Colon (tissue), 2 donors: ENCODE measurements at regions not wholly inside any gene's neighbourhood (a gene's known extent, or its start where the extent isn't known, plus 50 kb on each side); places are given as distances from the start of the nearest gene placed in this dataset.

Experiments used
- FAIRE-seq: peaks from 2 replicates; lab custom pipeline; 2012; peaks lifted over from hg19 to GRCh38; lab: Jason Lieb, UNC
- donor health status: control.
- donor health status: control.

GRCh38 chr12:77777274-77777673, 53.4 kb upstream of the NAV3 start:
- no peak for FAIRE-seq

GRCh38 chr12:77774761-77775160, 55.9 kb upstream of the NAV3 start:
- FAIRE-seq, result no peak

GRCh38 chr12:77772676-77773298, 57.9 kb upstream of the NAV3 start:
- no peak for FAIRE-seq

GRCh38 chr12:77768558-77768957, 62.1 kb upstream of the NAV3 start:
- FAIRE-seq, result no peak

GRCh38 chr12:77767756-77768343, 62.8 kb upstream of the NAV3 start:
- no peak for FAIRE-seq

- FAIRE-seq, result no peak
These were observed 63.4 kb upstream of the NAV3 start for GRCh38 chr12:77767335-77767734.

GRCh38 chr12:77766224-77766623, 64.5 kb upstream of the NAV3 start:
- no peak for FAIRE-seq

GRCh38 chr12:77761286-77761685, 69.4 kb upstream of the NAV3 start:
- FAIRE-seq, result no peak

GRCh38 chr12:77760271-77761025, 70.2 kb upstream of the NAV3 start:
- no peak for FAIRE-seq

GRCh38 chr12:77754086-77754485, 76.6 kb upstream of the NAV3 start:
- no peak for FAIRE-seq

GRCh38 chr12:77751939-77752338, 78.8 kb upstream of the NAV3 start:
- FAIRE-seq, result no peak

GRCh38 chr12:77746096-77746495, 84.6 kb upstream of the NAV3 start:
- FAIRE-seq, result no peak

GRCh38 chr12:77745624-77746023, 85.1 kb upstream of the NAV3 start:
- no peak for FAIRE-seq

GRCh38 chr12:77742631-77743030, 88.1 kb upstream of the NAV3 start:
- FAIRE-seq, result no peak

- no peak for FAIRE-seq
These were observed 88.6 kb upstream of the NAV3 start for GRCh38 chr12:77741974-77742517.

GRCh38 chr12:77736219-77736965, 94.3 kb upstream of the NAV3 start:
- FAIRE-seq, result no peak

- no peak for FAIRE-seq
These were observed 96.3 kb upstream of the NAV3 start for GRCh38 chr12:77734214-77734883.

- no peak for FAIRE-seq
These were observed 102.7 kb upstream of the NAV3 start for GRCh38 chr12:77728018-77728417.

GRCh38 chr12:77727442-77728001, 103.2 kb upstream of the NAV3 start:
- no peak for FAIRE-seq

- FAIRE-seq, result no peak
These were observed 105.1 kb upstream of the NAV3 start for GRCh38 chr12:77725611-77726010.

- no peak for FAIRE-seq
These were observed 106.2 kb upstream of the NAV3 start for GRCh38 chr12:77724367-77724957.
